Parathyroid adenoma (tissue), 2 donors: ENCODE measurements at regions not wholly inside any gene's neighbourhood (a gene's known extent, or its start where the extent isn't known, plus 50 kb on each side); places are given as distances from the start of the nearest gene placed in this dataset.
"Not testable (repeated sequence)": the region's sequence is repeated elsewhere in the genome, so short reads cannot be mapped to it uniquely, and the experiment has no call there.

Source experiments
- H2AFZ ChIP-seq: fragments of 300-600 bp; sonication (generic); one replicate; pipeline ENCODE4 v1.7.0; 2017; ENCODE audit warnings: antibody characterized with exemption, mild to moderate bottlenecking
- H3K27ac ChIP-seq: fragments of 300-600 bp; sonication (generic); one replicate; pipeline ENCODE4 v1.7.0; 2017
- H3K27me3 ChIP-seq: fragments of 300-600 bp; sonication (generic); one replicate; pipeline ENCODE4 v1.7.0; 2017; ENCODE audit warnings: low read length; ENCODE audit not compliant: control insufficient read depth, insufficient read depth
- H3K36me3 ChIP-seq: fragments of 300-600 bp; sonication (generic); one replicate; pipeline ENCODE4 v1.7.0; 2017; ENCODE audit warnings: low read length; ENCODE audit not compliant: control insufficient read depth, insufficient read depth
- H3K4me1 ChIP-seq: fragments of 300-600 bp; sonication (generic); one replicate; pipeline ENCODE4 v1.7.0; 2017; ENCODE audit warnings: control low read depth
- H3K4me2 ChIP-seq: fragments of 300-600 bp; sonication (generic); one replicate; pipeline ENCODE4 v1.7.0; 2017; ENCODE audit warnings: low read length
- H3K4me3 ChIP-seq: fragments of 300-600 bp; sonication (generic); one replicate; pipeline ENCODE4 v1.7.0; 2017; ENCODE audit warnings: low read depth, low read length
- H3K79me2 ChIP-seq: fragments of 300-600 bp; sonication (generic); one replicate; pipeline ENCODE4 v1.7.0; 2017; ENCODE audit warnings: control low read depth
- H3K9ac ChIP-seq: fragments of 300-600 bp; sonication (generic); one replicate; pipeline ENCODE4 v1.7.0; 2017; ENCODE audit warnings: mild to moderate bottlenecking
- H3K9me3 ChIP-seq: fragments of 300-600 bp; sonication (generic); one replicate; pipeline ENCODE4 v1.7.0; 2017; ENCODE audit warnings: low read length; ENCODE audit not compliant: control insufficient read depth
- TF ChIP-seq, protein P1 (sequence below): fragments of 300-600 bp; sonication (generic); IDR thresholded peaks from one replicate; pipeline ENCODE4 v1.7.0; 2017; ENCODE audit warnings: antibody characterized with exemption, mild to moderate bottlenecking
- donor health status: primary hyperparathyroidism.

- Histone ChIP-seq H3K27me3 (no peaks in the 10 kb centered on the region), H3K4me1 (no peaks in the 10 kb centered on the region), H3K27ac (no peak overlapping the region), H3K4me3 (no peak overlapping the region), H3K4me2 (no peak overlapping the region), H2AFZ (no peak overlapping the region), H3K9ac (no peak overlapping the region), H3K36me3 (no peaks in the 10 kb centered on the region), H3K9me3 (no peaks in the 10 kb centered on the region), H3K79me2 (no peaks in the 10 kb centered on the region)
- TF ChIP-seq, protein P1, sequence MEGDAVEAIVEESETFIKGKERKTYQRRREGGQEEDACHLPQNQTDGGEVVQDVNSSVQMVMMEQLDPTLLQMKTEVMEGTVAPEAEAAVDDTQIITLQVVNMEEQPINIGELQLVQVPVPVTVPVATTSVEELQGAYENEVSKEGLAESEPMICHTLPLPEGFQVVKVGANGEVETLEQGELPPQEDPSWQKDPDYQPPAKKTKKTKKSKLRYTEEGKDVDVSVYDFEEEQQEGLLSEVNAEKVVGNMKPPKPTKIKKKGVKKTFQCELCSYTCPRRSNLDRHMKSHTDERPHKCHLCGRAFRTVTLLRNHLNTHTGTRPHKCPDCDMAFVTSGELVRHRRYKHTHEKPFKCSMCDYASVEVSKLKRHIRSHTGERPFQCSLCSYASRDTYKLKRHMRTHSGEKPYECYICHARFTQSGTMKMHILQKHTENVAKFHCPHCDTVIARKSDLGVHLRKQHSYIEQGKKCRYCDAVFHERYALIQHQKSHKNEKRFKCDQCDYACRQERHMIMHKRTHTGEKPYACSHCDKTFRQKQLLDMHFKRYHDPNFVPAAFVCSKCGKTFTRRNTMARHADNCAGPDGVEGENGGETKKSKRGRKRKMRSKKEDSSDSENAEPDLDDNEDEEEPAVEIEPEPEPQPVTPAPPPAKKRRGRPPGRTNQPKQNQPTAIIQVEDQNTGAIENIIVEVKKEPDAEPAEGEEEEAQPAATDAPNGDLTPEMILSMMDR = no peak
Observed at GRCh38 chrX:18034945-18035344, 173.8 kb upstream of the RAI2 start.

DNA sequence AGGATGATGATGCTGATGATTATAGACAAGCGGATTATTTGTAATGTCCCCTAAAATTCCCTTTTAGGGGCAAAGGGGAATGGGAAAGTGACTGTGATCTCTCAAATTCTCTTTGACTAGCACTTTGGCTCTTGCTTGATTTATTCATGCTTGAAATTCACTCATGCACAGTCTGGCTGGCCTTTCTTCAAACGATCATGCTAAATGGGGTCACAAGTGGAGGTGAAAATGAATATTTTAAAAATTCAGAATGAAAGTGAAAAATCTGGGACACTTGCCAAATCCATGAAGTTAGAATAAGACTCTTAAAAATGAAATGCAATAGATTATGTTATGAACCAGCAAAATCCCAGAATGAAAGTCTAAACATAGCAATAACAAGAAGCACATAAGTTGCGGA is 173.4 kb upstream of the RAI2 start:
- H3K4me2 ChIP-seq = no peak overlapping the region
- no peaks in the 10 kb centered on the region for H3K9me3 ChIP-seq
- H3K36me3 ChIP-seq = no peaks in the 10 kb centered on the region
- H3K4me1 ChIP-seq = no peaks in the 10 kb centered on the region
- TF ChIP-seq, protein P1 = no peak
- H3K79me2 ChIP-seq = no peaks in the 10 kb centered on the region
- no peaks in the 10 kb centered on the region for H3K27me3 ChIP-seq
- no peak overlapping the region for H3K27ac ChIP-seq
- H3K4me3 ChIP-seq = no peak overlapping the region
- no peak overlapping the region for H3K9ac ChIP-seq
- H2AFZ ChIP-seq = no peak overlapping the region

GRCh38 chrX:18032486-18033221 is 171.6 kb upstream of the RAI2 start:
- Histone ChIP-seq H3K4me2 (no peak overlapping the region), H3K4me3 (no peak overlapping the region), H3K9ac (no peak overlapping the region), H3K36me3 (no peaks in the 10 kb centered on the region), H3K79me2 (no peaks in the 10 kb centered on the region), H2AFZ (no peak overlapping the region), H3K4me1 (no peaks in the 10 kb centered on the region), H3K9me3 (no peaks in the 10 kb centered on the region), H3K27me3 (no peaks in the 10 kb centered on the region), H3K27ac (no peak overlapping the region)
- TF ChIP-seq, protein P1 = no peak

GRCh38 chrX:18031726-18032375 is 170.8 kb upstream of the RAI2 start:
- Histone ChIP-seq H3K36me3 (no peaks in the 10 kb centered on the region), H2AFZ (no peak overlapping the region), H3K4me2 (no peak overlapping the region), H3K27me3 (no peaks in the 10 kb centered on the region), H3K4me3 (no peak overlapping the region), H3K4me1 (no peaks in the 10 kb centered on the region), H3K9ac (no peak overlapping the region), H3K27ac (no peak overlapping the region), H3K79me2 (no peaks in the 10 kb centered on the region), H3K9me3 (no peaks in the 10 kb centered on the region)
- TF ChIP-seq, protein P1 = no peak

- not testable (repeated sequence) for H3K27me3 ChIP-seq, H3K36me3 ChIP-seq, H3K4me1 ChIP-seq
Observed at GRCh38 chrX:18030656-18031055, 169.6 kb upstream of the RAI2 start.

More at GRCh38 chrX:18030656-18031055, 169.6 kb upstream of the RAI2 start:
- not testable (repeated sequence) for H3K9ac ChIP-seq, H3K4me3 ChIP-seq, H3K4me2 ChIP-seq, H2AFZ ChIP-seq, H3K27ac ChIP-seq, H3K9me3 ChIP-seq, H3K79me2 ChIP-seq
